ENCODE measurements at regions not wholly inside any gene's neighbourhood (a gene's known extent, or its start where the extent isn't known, plus 50 kb on each side); places are given as distances from the start of the nearest gene placed in this dataset.

DNA sequence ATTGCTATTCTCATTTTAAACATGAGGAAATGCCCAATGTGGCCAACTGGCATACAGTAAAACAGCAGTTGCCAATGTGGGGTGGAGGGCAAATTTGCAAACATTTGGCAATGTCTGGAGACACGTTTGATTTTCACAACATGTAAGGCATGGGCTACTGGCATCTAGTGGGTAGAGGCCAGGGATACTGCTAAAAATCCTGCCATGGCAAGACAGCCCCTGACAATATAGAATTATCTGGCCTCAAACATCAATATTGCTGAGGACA lies 168.6 kb downstream of the KCNE4 start:
- no peak overlapping the region for H3K14ac ChIP-seq (ENCODE audit: insufficient read length)
- H2BK5ac ChIP-seq (ENCODE audit: low read depth, low read length) = no peak overlapping the region
- H2AK5ac ChIP-seq (ENCODE audit: low read depth, low read length) = no peak overlapping the region
- no peak overlapping the region for H4K8ac ChIP-seq (ENCODE audit: extremely low read depth, insufficient read depth, low read length)
- H3K27me3 ChIP-seq (replicated peaks in 1 of 4; ENCODE audit: control insufficient read depth in 3 of 4, extremely low read depth in 1 of 4, insufficient read depth in 3 of 4, low read length in 3 of 4) = no peaks in the 10 kb centered on the region
- peaks cover 2% of the 10 kb centered on the region; the same call in 1 of the 2 replicates for H3K23me2 ChIP-seq (ENCODE audit: low read depth, low read length)
- no peak overlapping the region for H3K4me3 ChIP-seq (ENCODE audit: extremely low read depth in 1 of 4, insufficient read depth in 2 of 4, low read depth in 3 of 4, low read length in 4 of 4)
- H2BK15ac ChIP-seq (ENCODE audit: low read length) = no peak overlapping the region
- no peak overlapping the region for H3K23ac ChIP-seq (ENCODE audit: insufficient read length)
- H3K9me3 ChIP-seq (ENCODE audit: insufficient read depth in 2 of 2, low read depth in 1 of 2, low read length in 1 of 2) = no peaks in the 10 kb centered on the region
- CTCF ChIA-PET (ENCODE audit: partially characterized antibody) = interaction anchor here (1.2 to 1.7 kb wide), 2 partner anchors 16 to 27 kb away, joined by 6 read pairs; no protein-coding TSS in a partner anchor
- peak overlapping the region; percentile 46 for H4K91ac ChIP-seq (replicated peaks; ENCODE audit: insufficient read length, low read length)
- H3K4me1 ChIP-seq (replicated peaks in 1 of 4; ENCODE audit: control insufficient read depth in 3 of 4, insufficient read depth in 4 of 4, low read length in 3 of 4) = peaks cover 0 to 12% (median 3%) of the 10 kb centered on the region in 4 experiments; a peak in 1 of 7 replicates
- no peak overlapping the region for H3K4ac ChIP-seq (replicated peaks; ENCODE audit: insufficient read length, low read depth, low read length)
- no peak overlapping the region for H2BK120ac ChIP-seq (replicated peaks; ENCODE audit: low read depth, low read length)
- 0 out of 2 replicates have a peak overlapping the region, but pooled peaks have one; percentile 3 for H2AFZ ChIP-seq (ENCODE audit: low read length)
- H3K56ac ChIP-seq (replicated peaks; ENCODE audit: insufficient read length, low read depth, low read length) = no peak overlapping the region
- no peak overlapping the region for H2BK12ac ChIP-seq (ENCODE audit: low read depth, low read length)
- H4K20me1 ChIP-seq (replicated peaks in 1 of 2; ENCODE audit: control insufficient read depth in 1 of 2, insufficient read depth in 2 of 2, low read length in 2 of 2) = no peaks in the 10 kb centered on the region
- H2BK20ac ChIP-seq (ENCODE audit: low read length) = no peak overlapping the region
- H3K27ac ChIP-seq (ENCODE audit: low read depth, low read length) = no peak overlapping the region
- H3K9ac ChIP-seq (replicated peaks in 1 of 4; ENCODE audit: extremely low read depth in 1 of 4, low read depth in 3 of 4, low read length in 3 of 4) = no peak overlapping the region
- no peak for DNase-seq (ENCODE audit: low read depth in 1 of 2, low spot score in 2 of 2)
- H3K79me1 ChIP-seq (ENCODE audit: low read depth, low read length) = no peaks in the 10 kb centered on the region
- H3K4me2 ChIP-seq (ENCODE audit: insufficient read depth in 1 of 2, low read depth in 2 of 2, low read length in 2 of 2) = no peak overlapping the region
- no peak overlapping the region for H4K5ac ChIP-seq (ENCODE audit: insufficient read length, low read depth, low read length)
- POLR2A ChIA-PET (ENCODE audit: partially characterized antibody) = interaction anchor here (0.7 to 1.8 kb wide), 14 partner anchors 9 to 311 kb away, joined by 3 to 9 read pairs (median 5); no protein-coding TSS in a partner anchor
- FAIRE-seq = no peak
- H3K36me3 ChIP-seq (ENCODE audit: control insufficient read depth in 2 of 4, insufficient read depth in 4 of 4, low read length in 3 of 4) = no peaks in the 10 kb centered on the region
- WGBS, 2 experiments (ENCODE audit: extremely low coverage in 1 of 2, insufficient coverage in 1 of 2, insufficient read length in 1 of 2, insufficient replicate concordance in 2 of 2, low coverage in 1 of 2, low lambda C conversion rate in 2 of 2, missing lambda C conversion rate in 1 of 2) = 65% methylated on average over 1 of the region's 1 CpG; no CpG with 5 or more reads in 1 of the 2 experiments
- H3K18ac ChIP-seq (ENCODE audit: extremely low read depth, low read length) = no peak overlapping the region
- no peaks in the 10 kb centered on the region for H3K79me2 ChIP-seq (ENCODE audit: control insufficient read depth in 1 of 2, insufficient read depth in 2 of 2, low read length in 2 of 2)
- TF ChIP-seq RXRA (IDR thresholded peaks at IDR 0.05; ENCODE audit: insufficient read depth, low read depth, low read length) (no peak), SIRT6 (IDR thresholded peaks at IDR 0.05; ENCODE audit: low read length) (no peak), HDAC6 (IDR thresholded peaks at IDR 0.05; ENCODE audit: low read depth, low read length) (no peak), EP300 (IDR thresholded peaks at IDR 0.05; ENCODE audit: borderline replicate concordance in 1 of 2, low read depth in 2 of 2, low read length in 2 of 2) (no peak), CREB1 (IDR thresholded peaks at IDR 0.05) (no peak), KDM1A (IDR thresholded peaks at IDR 0.05; ENCODE audit: borderline replicate concordance, low read length) (no peak), RAD21 (IDR thresholded peaks at IDR 0.05 in 1 of 2, conservative IDR thresholded peaks at IDR 0.05 in 1 of 2; ENCODE audit: low read depth in 2 of 2, low read length in 2 of 2) (no peak), EGR1 (IDR thresholded peaks at IDR 0.05; ENCODE audit: borderline replicate concordance, low read depth, low read length) (no peak), POLR2AphosphoS5 (IDR thresholded peaks at IDR 0.05; ENCODE audit: low read depth, low read length) (no peak), GTF2F1 (IDR thresholded peaks at IDR 0.05; ENCODE audit: borderline replicate concordance, low read depth, low read length) (no peak), SP4 (IDR thresholded peaks at IDR 0.05; ENCODE audit: low read length) (no peak), RFX5 (IDR thresholded peaks at IDR 0.05; ENCODE audit: borderline replicate concordance, low read depth, low read length) (no peak), POU5F1 (IDR thresholded peaks at IDR 0.05; ENCODE audit: low read depth, low read length) (no peak), CBX8 (IDR thresholded peaks at IDR 0.05; ENCODE audit: borderline replicate concordance, low read depth, low read length) (no peak), CTBP2 (IDR thresholded peaks at IDR 0.05; ENCODE audit: borderline replicate concordance, insufficient read depth, insufficient read length, low read length) (no peak), JUN (IDR thresholded peaks at IDR 0.05; ENCODE audit: low read depth, low read length) (no peak)

All from H1 (cell line).